GM20000 (cell line): ENCODE measurements at regions not wholly inside any gene's neighbourhood (a gene's known extent, or its start where the extent isn't known, plus 50 kb on each side); places are given as distances from the start of the nearest gene placed in this dataset.

Source experiments
- DNase-seq: peaks from one replicate; pipeline ENCODE4 v3.0.0; 2012; ENCODE audit warnings: low spot score
- TF ChIP-seq, protein P1 (sequence below): IDR thresholded peaks from 2 replicates; pipeline ENCODE4 v1.5.1; 2012; ENCODE audit warnings: mild to moderate bottlenecking, control low read depth; ENCODE audit errors: extremely low read depth, missing control alignments

DNA sequence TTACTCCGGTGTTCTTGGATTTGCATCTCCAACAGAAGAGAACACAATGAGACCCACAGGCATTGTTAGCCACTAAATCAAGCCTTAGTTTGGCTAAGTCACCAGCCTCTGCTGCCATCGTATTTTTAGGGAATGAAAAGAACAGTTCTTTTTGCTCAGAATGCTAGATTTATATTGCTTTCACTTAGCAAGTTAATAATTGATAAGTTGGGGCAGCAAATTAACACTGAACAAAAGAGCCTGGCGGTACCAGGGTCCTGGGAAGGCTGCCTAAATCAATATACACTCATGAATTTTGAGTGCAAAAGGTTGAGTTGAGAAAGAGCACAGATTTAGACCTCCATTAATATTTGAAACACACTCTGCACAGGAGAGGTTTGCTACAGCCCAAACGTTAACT lies 767.7 kb downstream of the TYW1 start:
- TF ChIP-seq, protein P1, sequence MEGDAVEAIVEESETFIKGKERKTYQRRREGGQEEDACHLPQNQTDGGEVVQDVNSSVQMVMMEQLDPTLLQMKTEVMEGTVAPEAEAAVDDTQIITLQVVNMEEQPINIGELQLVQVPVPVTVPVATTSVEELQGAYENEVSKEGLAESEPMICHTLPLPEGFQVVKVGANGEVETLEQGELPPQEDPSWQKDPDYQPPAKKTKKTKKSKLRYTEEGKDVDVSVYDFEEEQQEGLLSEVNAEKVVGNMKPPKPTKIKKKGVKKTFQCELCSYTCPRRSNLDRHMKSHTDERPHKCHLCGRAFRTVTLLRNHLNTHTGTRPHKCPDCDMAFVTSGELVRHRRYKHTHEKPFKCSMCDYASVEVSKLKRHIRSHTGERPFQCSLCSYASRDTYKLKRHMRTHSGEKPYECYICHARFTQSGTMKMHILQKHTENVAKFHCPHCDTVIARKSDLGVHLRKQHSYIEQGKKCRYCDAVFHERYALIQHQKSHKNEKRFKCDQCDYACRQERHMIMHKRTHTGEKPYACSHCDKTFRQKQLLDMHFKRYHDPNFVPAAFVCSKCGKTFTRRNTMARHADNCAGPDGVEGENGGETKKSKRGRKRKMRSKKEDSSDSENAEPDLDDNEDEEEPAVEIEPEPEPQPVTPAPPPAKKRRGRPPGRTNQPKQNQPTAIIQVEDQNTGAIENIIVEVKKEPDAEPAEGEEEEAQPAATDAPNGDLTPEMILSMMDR, result no peak
- no peak for DNase-seq

DNA sequence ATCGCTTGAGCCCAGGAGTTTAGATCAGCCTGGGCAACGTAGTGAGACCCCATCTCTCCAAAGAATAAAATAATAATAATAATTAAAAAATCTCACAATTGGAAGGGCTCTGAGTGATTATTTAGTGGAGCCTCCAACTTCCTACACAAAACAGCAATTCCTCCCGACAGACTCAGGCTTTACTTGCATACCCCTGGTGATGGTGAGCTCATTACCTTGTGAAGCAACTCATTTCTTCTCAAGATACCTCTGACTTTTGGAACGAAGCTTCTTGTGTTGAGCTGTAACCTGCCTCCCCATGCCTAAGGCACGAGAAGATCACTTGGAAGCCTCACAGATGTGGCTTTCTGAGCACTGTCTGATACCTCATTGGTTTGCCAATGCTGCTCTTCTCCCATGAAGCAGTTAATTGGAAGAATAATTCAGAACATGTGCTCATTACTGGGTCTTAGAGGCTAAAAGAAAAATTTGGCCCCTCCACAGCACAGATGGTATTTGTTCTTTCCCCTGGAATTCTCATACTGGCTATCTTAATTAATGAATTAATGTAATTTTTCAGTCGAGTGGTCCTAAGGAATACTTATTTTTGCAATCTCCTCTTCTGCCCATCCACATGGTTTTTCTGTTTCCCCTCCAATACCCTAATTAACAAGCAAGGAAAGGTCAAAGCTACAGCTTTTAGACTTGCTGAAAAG lies 769.0 kb downstream of the TYW1 start:
- TF ChIP-seq, protein P1, result no peak
- DNase-seq, result no peak

DNA sequence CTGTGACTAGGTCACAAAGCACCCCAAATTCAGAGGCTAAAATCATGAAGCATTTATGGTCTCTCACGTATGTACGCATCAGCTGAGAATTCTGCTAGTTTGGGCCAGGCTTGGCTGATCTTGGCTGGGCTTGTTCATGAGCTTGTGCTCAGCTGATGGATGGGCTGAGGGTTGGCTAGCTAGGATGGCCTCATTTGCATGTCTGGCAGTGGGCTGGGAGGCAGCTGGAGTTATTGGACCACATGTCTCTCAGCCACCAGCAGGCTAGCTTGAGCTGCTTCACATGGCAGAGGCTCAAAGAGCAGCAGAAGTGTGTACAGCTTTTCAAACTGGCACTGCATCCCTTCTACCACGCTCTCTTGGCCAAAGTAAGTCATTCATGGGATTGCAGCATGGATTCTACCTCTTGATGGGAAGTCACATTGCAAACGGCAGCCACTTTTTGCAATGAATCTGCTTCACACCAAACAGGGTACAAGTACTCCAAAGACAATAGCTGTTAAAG lies 770.3 kb downstream of the TYW1 start:
- DNase-seq, result no peak
- TF ChIP-seq, protein P1, result no peak

DNA sequence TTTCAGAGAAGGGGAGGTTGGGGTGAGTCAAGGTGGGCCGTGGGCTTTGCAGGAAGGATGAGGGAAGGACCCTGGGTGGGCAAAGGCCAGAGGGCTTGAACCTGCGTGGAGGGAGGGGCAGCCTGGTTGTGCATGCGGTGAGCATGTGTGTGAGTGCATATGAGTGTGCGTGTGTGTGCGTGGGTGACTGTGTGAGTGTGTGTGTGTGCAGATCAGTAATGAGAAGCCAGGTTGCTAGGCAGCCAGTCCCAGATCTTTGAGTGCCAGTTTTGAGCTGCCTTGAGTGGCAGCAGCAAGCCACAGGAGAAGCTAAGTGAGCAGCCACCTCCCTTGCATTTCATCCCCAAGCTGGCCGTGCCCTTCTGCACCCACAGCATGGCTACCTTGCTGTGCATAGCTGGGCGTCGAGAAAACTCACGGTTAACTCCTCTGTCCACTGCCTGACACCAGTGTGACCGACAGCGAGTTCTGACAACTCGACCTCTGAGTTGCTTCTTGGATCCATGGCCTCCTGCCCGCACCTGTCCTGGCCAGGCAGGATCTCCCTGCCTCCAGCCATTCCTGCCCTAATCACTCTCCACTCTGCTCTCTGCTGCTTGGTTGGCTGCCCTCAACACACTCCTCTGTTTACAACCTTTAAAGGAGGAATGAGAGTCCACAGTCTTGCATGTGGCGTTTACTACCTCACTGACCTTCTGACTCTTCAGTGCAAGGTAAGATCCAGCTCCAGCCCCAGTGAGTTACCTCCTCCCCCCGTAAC lies 775.4 kb downstream of the TYW1 start:
- no peak for DNase-seq
- TF ChIP-seq, protein P1, result no peak

DNA sequence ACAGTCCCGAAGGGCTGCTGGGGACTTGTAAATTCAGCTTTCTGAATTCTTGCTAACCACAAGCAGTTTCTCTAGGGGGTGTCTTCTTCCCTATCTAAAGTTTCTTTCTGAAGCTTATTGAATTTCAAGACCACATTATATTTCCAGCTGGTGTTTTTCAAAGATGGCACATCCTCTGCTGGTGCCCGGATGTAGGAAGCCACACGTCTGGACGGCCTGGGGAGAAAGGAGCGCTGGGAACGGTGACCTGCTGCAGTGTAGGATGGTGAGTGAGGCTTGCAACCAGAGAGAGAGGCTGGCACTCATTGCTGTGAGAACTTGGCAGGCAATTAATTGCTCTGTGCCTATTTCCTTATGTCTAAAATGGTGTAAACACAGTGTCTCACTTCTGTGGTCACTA lies 776.4 kb downstream of the TYW1 start:
- no peak for DNase-seq
- TF ChIP-seq, protein P1, result no peak

DNA sequence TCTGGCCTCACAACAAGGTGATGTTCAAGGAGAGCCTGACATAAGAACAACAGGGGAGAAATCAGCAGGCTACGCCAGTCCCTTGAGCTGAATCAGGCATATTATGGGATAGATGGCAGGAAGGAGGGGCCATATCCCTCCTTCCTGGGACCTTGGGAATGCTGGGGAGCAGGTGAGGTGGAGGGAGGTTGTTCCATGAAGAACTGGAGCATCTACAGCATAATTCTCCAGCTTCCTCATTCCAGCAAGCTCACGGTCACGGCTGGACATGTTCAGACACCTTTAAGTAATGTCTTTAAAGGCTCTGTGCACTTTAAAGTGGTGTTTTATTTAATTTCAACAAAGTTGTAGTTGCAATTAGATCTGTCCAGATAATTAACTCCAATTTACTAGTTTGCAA lies 780.5 kb downstream of the TYW1 start:
- no peak for DNase-seq
- TF ChIP-seq, protein P1, result no peak

DNA sequence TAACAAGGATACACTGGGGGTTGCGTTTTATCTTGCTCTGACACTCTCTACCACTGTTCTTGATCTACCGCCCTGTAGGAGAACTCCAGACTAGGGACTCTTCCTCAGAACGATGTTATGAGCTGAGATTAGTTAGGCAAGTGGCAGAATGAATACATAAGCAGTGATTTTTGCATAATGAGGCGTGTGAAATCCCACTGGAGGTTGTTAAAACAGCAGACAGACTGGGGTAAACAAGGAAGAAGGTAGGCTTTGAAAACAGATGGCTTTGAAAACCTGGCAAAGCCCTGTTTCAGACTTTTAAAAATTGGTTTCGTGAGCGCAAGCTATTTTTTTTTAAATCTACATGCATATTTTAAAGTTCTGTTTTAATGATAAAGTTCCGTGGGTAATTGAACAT lies 785.2 kb downstream of the TYW1 start:
- TF ChIP-seq, protein P1, result no peak
- no peak for DNase-seq
